ENCODE measurements at regions not wholly inside any gene's neighbourhood (a gene's known extent, or its start where the extent isn't known, plus 50 kb on each side); places are given as distances from the start of the nearest gene placed in this dataset.
"Not testable (repeated sequence)": the region's sequence is repeated elsewhere in the genome, so short reads cannot be mapped to it uniquely, and the experiment has no call there.

DNA sequence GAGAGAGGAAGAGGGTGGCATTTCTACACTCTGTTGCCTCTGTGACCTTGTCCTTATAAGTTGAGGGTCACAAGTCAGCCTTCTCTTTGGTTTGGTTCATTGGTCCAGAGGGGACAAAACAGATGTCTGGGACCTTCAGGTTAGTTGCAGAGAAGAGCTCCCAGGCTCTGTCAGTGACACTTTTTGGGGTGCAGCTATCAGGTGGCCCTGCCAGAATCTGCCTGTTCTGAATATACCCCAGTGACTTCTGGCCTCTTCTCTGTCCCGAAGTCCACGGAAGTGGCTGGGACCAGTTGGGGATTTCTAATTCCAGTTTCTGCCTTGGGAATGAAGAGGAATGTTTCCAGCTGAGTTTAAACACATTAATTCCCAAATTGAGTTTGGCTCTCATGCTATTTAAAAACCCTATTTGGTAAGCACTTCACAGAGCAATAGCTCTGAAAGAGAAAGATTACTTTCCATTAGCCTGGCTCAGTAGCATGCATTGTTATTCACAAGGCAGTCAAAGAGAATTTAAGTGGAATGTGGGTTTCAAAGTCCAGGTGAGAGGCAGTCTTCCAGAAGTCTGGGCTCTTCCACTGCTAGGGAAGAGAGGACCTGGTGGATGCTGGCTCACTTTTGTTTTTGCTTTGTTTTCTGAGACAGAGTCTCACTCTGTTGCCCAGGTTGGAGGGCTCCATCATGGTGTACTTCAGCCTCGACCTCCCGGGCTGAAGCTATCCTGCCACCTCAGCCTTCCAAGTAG, 237.8 kb upstream of the GALNT17 start:
- no peaks in the 10 kb centered on the region for H3K27me3 ChIP-seq
- H3K36me3 ChIP-seq: no peaks in the 10 kb centered on the region
- H3K9me3 ChIP-seq: no peaks in the 10 kb centered on the region
- no peak for DNase-seq
- no peak overlapping the region for H3K4me3 ChIP-seq

DNA sequence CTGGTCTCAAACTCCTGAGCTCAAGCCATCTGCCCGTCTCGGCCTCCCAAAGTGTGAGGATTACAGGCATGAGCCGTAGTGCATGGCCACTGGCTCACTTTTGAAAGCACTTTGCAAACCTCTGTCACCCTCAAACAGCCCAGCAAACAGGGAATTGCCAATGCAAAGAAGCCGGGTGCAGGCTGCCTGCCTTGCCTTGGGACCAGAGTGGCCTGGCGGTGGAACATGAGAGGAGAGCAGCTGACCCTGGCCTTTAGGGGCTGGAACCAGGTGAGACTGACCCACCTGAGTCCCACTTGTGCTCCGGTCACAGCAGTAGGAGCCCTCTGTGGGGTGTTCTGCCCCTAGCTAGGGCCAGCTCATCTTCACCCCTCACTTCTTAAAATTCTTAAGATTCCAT, 237.1 kb upstream of the GALNT17 start:
- H3K9me3 ChIP-seq: no peaks in the 10 kb centered on the region
- no peaks in the 10 kb centered on the region for H3K27me3 ChIP-seq
- DNase-seq: no peak
- no peaks in the 10 kb centered on the region for H3K36me3 ChIP-seq
- no peak overlapping the region for H3K4me3 ChIP-seq

DNA sequence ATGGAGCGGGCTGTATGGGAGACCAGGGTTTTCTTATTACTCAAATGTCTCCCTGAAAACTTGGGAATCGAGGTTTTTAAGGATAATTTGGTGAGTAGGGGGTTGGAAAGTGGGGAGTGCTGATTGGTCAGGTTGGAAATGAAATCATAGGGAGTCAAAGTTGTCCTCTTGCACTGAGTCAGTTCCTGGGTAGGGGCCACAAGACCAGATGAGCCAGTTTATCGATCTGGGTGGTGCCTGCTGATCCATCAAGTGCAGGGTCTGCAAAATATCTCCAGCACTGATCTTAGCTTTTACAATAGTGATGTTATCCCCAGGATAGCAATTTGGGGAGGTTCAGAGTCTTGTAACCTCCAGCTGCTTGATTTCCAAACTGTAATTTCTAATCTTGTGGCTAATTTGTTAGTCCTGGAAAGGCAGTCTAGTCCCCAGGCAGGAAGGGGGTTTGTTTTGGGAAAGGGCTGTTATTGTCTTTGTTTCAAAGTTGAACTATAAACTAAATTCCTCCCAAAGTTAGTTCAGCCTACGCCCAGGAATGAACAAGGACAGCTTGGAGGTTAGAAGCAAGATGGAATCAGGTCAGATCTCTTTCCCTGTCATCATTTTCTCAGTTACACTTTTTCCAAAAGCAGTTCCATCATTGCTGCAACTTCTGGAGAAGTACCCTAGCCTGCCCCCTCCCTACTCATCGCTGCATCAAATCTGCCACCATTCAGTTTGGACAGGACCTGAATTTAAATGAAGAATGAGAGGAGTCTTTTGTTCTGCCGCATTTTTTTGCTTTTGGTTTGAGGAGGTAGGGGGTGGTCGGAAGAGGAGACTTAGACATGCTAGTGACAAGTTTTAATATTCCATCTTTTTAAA, 236.4 kb upstream of the GALNT17 start:
- not testable (repeated sequence) for H3K27me3 ChIP-seq, H3K36me3 ChIP-seq, H3K9me3 ChIP-seq, DNase-seq, H3K4me3 ChIP-seq

DNA sequence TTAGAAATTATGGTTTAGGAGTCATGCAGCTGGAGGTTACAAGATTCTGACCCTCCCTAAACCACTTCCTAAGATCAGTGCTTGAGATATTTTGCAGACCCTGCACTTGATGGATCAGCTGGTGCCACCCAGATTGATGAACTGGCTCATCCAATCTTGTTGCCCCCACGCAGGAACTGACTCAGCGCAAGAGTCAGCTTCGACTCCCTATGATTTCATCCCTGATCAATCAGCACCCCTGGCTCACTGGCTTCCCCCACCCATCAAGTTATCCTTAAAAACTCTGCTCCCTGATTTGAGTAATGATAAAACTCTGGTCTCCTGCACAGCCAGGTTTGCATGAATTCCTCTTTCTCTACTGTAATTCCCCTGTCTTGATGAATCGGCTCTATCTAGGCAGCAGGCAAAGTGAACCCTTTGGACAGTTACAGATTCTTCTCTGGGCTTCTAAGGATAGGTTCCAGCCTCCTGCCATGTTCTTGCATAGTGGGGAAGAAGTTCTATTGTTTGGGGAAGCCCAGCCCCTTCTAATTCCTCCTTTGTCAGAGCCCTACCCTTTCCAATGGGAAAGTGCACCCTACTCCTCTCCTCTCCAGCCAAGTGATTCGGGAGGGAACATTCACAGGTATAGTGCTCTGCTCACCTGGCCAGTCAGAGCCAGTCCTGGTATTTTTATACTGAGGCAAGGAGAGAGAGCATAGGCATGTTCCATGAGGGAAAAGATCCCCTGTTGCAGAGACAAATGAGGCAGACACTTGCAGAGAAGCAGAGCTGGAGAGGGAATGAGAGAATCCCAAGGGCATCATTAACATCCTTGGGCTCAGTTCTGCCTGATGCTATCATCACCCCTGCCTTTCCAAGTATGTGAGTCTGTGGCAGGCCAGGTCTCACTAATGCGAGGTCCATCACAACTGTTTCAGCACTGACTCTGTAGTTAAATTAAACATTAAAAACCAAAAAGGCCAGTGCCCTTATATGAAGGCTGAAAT, 224.4 kb upstream of the GALNT17 start:
- Histone ChIP-seq H3K4me3 (no peak overlapping the region), H3K27me3 (no peaks in the 10 kb centered on the region), H3K9me3 (no peaks in the 10 kb centered on the region), H3K36me3 (no peaks in the 10 kb centered on the region)
- no peak for DNase-seq

DNA sequence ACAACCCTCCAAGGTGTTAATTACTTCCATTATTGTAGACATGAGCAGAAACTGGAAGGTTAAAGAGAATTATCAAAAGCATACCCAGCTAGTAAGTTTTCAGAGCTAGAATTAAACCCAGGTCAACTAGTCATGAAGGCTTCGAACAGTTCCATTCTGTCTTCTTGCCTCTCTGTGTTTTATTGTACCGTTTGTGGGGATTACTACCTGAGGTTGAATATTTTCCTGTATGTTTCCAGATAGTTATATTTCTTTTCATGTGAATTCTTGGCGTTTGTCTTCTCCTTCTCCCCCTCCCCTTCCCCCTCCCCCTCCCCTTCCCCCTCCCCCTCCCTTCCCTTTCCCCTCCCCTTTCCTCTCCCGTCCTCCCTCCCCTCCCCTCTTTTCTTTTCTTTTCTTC, 218.0 kb upstream of the GALNT17 start:
- Histone ChIP-seq H3K4me3 (no peak overlapping the region), H3K9me3 (no peaks in the 10 kb centered on the region), H3K27me3 (no peaks in the 10 kb centered on the region), H3K36me3 (no peaks in the 10 kb centered on the region)
- DNase-seq: no peak

DNA sequence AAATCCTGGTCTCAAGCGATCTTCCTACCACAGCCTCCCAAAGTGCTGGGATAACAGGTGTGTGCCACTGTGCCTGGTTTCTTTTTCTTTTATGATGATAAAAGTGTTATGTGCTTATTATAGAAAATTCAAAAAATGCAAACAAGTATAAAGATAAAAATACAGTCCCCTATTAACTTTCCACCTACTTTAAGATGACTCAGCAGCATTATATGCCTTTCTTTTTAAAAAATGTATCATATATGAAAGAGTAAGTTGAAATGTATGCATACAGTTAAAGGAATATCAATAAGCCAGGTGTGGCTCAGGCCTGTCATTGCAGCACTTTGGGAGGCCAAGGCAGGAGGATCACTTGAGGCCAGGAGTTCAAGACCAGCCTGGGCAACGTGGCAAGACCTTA, 216.9 kb upstream of the GALNT17 start:
- no peaks in the 10 kb centered on the region for H3K27me3 ChIP-seq
- no peak overlapping the region for H3K4me3 ChIP-seq
- no peaks in the 10 kb centered on the region for H3K9me3 ChIP-seq
- no peak for DNase-seq
- H3K36me3 ChIP-seq: no peaks in the 10 kb centered on the region

DNA sequence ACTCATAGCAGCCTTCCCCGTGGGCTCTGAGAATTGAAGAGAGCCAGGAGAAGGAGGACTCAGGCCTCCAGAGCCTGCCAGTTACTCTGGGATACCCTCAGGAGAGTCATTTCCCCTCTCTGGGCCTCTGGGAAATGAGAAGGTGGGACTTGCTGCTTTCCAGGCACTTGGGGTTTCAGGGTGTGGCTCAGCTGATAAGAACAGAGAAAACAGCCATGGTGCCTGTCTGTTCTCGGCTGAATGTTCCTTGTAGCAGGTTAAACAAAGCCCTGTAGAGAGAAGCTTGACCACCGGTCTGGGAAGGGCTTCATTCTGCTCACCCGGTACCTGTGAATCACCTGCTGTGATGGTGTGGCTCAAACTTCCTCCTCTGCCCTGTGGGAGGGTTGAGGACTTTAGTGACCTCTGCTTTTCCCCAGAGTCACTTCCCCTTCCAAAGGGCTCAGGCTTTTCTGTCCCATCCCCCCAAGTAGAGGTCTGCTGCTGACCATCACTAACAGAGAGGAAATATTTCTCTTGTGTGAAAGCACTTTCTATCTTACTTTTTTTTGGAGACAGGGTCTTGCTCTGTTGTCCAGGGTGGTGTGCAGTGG, 212.4 kb upstream of the GALNT17 start:
- H3K36me3 ChIP-seq: no peaks in the 10 kb centered on the region
- no peak overlapping the region for H3K4me3 ChIP-seq
- H3K27me3 ChIP-seq: no peaks in the 10 kb centered on the region
- no peaks in the 10 kb centered on the region for H3K9me3 ChIP-seq
- no peak for DNase-seq

DNA sequence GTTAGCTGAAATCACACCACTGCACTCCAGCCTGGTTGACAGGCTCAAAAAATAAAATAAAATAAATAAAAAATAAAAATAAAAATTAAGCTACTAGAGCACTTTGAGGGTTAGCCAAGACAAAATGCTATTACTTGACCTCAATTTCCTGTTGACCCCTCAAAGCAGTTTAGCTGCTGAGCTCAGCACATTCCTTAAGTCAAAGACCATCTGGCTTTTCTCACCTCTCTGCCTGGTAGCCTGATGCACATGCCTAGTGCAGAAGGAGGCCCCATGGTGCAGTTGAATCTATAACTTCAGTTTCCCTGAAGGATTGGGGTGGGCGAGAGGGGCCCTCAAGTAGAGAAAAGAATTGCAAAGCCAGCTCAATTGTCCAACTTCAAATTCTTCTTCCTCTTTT, 211.1 kb upstream of the GALNT17 start:
- no peaks in the 10 kb centered on the region for H3K36me3 ChIP-seq
- H3K9me3 ChIP-seq: no peaks in the 10 kb centered on the region
- DNase-seq: no peak
- H3K4me3 ChIP-seq: no peak overlapping the region
- no peaks in the 10 kb centered on the region for H3K27me3 ChIP-seq

DNA sequence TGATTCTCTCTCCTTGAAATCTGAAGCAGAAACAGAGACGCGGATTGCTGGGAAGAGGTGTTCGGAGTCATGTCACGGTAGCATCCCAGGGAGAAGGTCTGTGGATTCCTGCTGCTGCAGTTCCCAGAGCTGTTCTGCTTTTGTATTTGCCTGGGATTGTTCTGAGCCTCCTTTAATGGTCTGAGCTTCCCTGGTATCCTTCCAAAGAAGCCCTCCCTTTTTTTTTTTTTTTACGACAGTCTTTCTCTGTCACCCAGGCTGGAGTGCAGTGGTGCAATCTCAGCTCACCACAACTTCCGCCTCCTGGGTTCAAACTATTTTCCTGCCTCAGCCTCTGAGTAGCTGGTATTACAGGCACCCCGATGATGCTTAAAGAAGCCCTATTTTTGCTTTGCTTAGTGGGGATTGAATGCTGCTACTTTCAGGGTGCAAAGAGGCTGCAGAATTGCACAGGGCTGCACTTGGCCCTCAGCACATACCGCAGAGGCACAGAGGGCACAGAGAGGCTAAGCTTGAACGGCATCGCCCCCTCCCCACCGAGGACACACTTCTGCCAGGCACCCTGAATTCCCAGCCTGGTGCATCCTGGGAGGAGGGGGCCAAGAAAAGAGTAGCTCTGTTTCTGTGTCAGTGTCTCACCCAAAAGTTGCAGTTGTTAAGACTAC, 208.6 kb upstream of the GALNT17 start:
- H3K9me3 ChIP-seq: no peaks in the 10 kb centered on the region

DNA sequence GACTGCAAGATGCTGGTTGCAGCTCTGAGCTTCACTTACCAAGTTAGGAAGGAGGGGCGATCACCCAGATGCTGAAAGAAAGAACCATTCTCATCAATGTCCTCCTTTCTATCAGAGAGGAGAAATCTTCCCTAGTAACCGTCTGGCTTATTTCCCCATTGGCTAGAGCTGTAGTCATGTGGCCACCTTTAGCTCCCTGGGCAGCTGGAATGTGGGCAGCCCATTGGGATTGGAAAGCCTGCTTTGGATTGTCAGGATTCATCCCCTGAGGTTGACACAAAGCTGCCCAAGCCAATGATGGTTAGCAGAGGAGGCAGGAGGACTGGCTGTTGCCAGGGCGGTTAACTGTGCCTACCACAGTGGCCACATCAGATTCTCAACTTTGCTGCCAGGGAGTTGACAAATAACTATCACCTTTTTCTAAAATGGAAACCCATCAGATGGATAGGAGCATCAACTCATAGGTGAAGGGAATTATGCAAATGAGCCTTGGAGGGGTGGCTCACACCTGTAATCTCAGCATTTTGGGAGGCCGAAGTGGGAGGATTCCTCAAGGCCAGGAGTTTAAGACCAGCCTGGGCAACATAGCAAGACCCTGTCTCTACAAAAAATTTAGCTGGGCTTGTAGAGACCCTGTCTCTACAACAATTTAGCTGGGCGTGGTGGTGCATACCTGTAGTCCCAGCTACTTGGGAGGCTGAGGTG, 206.4 kb upstream of the GALNT17 start:
- no peaks in the 10 kb centered on the region for H3K27me3 ChIP-seq
- H3K4me3 ChIP-seq: no peak overlapping the region
- no peaks in the 10 kb centered on the region for H3K36me3 ChIP-seq
- no peak for DNase-seq
- H3K9me3 ChIP-seq: no peaks in the 10 kb centered on the region

More for the DNA sequence above, 208.6 kb upstream of the GALNT17 start:
- H3K4me3 ChIP-seq: no peak overlapping the region
- H3K36me3 ChIP-seq: no peaks in the 10 kb centered on the region
- peak; percentile 1 for DNase-seq
- no peaks in the 10 kb centered on the region for H3K27me3 ChIP-seq

DNA sequence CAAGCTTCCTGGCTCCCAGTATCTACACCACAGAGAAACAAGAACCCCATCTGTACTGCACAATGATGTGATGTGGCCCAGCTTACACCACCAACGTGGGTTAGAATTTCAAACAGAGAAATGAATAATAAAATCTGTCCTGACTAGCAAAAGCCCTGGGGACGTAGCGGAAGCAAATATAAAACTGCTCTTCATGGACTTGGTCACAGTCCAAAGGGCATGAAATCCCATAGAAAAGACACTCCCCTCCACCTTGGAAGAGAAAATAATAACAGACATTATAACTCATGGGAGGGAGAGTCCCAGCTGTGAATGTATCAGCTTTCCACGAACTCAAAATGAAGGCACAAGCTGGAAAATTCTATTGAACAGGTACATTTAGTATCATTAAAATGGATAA, 205.3 kb upstream of the GALNT17 start:
- no peak for DNase-seq
- no peaks in the 10 kb centered on the region for H3K36me3 ChIP-seq
- no peak overlapping the region for H3K4me3 ChIP-seq
- H3K27me3 ChIP-seq: no peaks in the 10 kb centered on the region
- H3K9me3 ChIP-seq: no peaks in the 10 kb centered on the region

DNA sequence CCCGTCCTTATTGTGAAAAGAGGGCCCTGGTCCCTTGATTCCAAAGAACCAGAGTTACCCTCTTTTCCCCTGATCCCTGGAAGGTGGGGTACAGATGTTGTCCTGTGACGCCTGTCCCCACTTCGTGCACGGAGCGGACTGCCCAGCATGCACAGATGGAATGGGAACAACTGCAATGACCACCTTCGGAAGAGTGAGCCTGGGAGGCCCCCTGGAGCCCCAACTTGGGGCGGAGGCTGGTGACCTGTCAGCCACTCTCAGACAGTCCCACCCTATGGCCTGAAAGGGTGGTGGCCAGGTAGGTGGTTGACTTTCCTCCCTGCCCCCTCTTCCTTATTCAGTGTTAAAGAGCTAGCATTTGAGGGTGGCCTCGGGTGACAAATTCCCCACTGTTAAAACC, 196.6 kb upstream of the GALNT17 start:
- Histone ChIP-seq H3K27me3 (no peaks in the 10 kb centered on the region), H3K36me3 (no peaks in the 10 kb centered on the region), H3K4me3 (no peak overlapping the region), H3K9me3 (no peaks in the 10 kb centered on the region)
- no peak for DNase-seq

DNA sequence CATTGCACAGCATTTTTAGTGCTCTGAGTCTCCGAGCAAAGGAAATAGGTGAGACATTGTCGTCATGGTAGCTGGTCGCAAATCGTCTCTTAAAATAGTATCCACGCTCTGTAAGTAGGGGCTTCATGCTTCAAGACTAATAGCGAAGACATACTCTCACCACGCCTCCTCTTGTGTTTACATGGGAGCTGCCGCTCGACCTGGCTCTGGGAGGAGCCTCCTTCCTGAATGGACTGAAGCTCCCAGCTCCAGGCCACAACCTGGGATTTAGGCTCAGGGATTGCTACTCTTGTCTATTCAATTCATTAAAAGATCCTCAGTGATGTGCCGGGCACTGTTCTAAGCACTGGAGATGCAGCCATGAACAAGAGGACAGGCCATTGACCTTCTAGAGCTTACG, 196.1 kb upstream of the GALNT17 start:
- Histone ChIP-seq H3K27me3 (no peaks in the 10 kb centered on the region), H3K9me3 (no peaks in the 10 kb centered on the region)
- no peak for DNase-seq

DNA sequence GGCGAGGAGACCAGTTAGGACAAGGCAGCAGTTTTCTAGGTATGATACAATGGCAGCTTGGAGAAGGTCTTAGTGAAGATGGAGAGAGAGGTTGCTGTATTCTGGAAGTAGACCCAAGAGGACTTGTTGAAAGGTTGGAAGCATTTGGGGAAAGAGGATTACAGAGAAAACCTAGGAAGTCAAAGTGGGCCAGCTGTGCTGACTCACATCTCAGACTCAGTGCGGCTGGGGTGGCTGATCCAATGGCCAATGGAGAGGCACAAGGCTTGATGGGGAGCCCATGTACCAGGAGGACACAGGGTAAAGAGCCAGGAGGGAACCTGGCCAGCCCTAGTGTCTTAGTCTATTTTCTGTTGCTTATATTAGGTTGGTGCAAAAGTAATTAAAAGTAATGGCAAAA, 194.5 kb upstream of the GALNT17 start:
- no peak for DNase-seq
- Histone ChIP-seq H3K9me3 (no peaks in the 10 kb centered on the region), H3K27me3 (no peaks in the 10 kb centered on the region), H3K36me3 (no peaks in the 10 kb centered on the region), H3K4me3 (no peak overlapping the region)

More for the DNA sequence above, 196.1 kb upstream of the GALNT17 start:
- no peak overlapping the region for H3K4me3 ChIP-seq
- no peaks in the 10 kb centered on the region for H3K36me3 ChIP-seq

DNA sequence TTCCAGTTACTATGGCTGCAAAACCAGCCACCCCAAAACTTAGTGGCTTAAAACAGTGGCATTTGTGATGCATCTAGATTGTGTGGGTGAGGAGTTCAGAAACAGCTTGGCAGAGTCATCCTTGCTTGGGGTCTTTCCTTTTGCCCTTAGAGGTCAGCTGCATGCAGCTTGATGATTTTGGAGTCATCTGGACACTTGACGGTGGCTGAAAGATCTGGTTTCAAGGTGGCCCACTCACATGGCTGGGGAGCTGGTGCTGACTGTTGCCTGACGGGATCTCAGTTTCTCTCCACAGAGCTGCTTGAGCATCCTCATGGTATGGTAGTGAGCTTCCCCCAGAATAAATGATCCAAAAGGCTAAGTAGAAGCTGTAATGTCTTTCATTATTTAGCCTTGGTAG, 191.3 kb upstream of the GALNT17 start:
- Histone ChIP-seq H3K9me3 (no peaks in the 10 kb centered on the region), H3K4me3 (no peak overlapping the region), H3K36me3 (no peaks in the 10 kb centered on the region), H3K27me3 (no peaks in the 10 kb centered on the region)
- no peak for DNase-seq

DNA sequence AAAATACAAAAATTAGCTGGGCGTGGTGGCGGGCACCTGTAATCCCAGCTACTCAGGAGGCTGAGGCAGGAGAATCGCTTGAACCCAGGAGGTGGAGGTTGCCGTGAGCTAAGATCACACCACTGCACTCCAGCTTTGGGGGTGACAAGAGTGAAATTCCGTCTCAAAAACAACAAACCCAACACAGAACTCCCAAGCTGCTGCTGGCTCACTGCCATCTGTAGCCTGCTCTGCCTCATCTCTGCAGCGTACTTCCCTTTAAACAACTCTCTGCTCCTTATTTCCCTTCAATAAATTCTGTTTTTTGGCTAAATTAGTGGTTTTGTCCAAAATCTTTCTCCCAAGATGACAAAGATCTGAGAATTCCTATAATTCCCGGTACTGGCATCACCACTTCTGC, 189.2 kb upstream of the GALNT17 start:
- no peak for DNase-seq
- Histone ChIP-seq H3K4me3 (no peak overlapping the region), H3K27me3 (no peaks in the 10 kb centered on the region), H3K9me3 (no peaks in the 10 kb centered on the region), H3K36me3 (no peaks in the 10 kb centered on the region)
